Mesothelial cell of epicardium (in vitro differentiated cells): ENCODE measurements at regions not wholly inside any gene's neighbourhood (a gene's known extent, or its start where the extent isn't known, plus 50 kb on each side); places are given as distances from the start of the nearest gene placed in this dataset.

Experiments used
- DNase-seq, 2 experiments: peaks; one replicate each; pipeline ENCODE4 v3.0.0; 2021; ENCODE audit warnings: low spot score in 2 of 2; ENCODE audit not compliant: unreplicated experiment in 2 of 2
- H3K27ac Mint-ChIP-seq: 2 replicates; pipeline ENCODE4 v1.8.0; 2021; ENCODE audit warnings: mixed read lengths
- H3K27me3 Mint-ChIP-seq: 2 replicates; pipeline ENCODE4 v1.8.0; 2021; ENCODE audit warnings: low read depth, mixed read lengths
- H3K36me3 Mint-ChIP-seq: 2 replicates; pipeline ENCODE4 v1.8.0; 2021; ENCODE audit warnings: mixed read lengths
- H3K4me1 Mint-ChIP-seq: 2 replicates; pipeline ENCODE4 v1.8.0; 2021; ENCODE audit warnings: mixed read lengths
- H3K4me3 Mint-ChIP-seq: 2 replicates; pipeline ENCODE4 v1.8.0; 2021; ENCODE audit warnings: mild to moderate bottlenecking, moderate library complexity, mixed read lengths
- H3K9me3 Mint-ChIP-seq: 2 replicates; pipeline ENCODE4 v1.8.0; 2021; ENCODE audit warnings: mixed read lengths
- TF ChIP-seq, protein P1 (sequence below): fragments of 200-600 bp; sonication (generic); IDR thresholded peaks from one replicate; pipeline ENCODE4 v1.5.0; 2021; ENCODE audit warnings: antibody characterized with exemption; ENCODE audit not compliant: unreplicated experiment

DNA sequence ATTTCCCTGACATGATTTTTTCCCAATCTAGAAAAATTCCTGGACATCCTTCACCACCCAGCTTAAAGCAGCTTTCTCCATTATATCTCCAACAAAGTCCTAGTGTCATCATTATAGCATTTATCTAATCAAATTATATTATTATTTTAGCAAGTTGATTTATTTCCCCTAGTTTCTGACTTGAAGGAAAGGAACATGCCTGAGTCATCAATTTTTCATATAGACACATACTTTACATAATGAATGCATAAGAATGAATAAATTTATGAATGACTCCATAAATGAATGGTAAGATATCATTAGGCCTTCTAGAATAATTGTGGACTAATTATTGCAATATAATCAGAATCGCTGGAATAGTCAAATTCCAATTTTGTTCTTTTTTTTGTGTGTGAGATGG, 79.4 kb upstream of the COL11A1 start:
- H3K36me3 Mint-ChIP-seq: no peaks in the 10 kb centered on the region
- H3K4me3 Mint-ChIP-seq: no peak overlapping the region
- no peaks in the 10 kb centered on the region for H3K27me3 Mint-ChIP-seq
- H3K9me3 Mint-ChIP-seq: peaks cover 15% of the 10 kb centered on the region
- TF ChIP-seq, protein P1, sequence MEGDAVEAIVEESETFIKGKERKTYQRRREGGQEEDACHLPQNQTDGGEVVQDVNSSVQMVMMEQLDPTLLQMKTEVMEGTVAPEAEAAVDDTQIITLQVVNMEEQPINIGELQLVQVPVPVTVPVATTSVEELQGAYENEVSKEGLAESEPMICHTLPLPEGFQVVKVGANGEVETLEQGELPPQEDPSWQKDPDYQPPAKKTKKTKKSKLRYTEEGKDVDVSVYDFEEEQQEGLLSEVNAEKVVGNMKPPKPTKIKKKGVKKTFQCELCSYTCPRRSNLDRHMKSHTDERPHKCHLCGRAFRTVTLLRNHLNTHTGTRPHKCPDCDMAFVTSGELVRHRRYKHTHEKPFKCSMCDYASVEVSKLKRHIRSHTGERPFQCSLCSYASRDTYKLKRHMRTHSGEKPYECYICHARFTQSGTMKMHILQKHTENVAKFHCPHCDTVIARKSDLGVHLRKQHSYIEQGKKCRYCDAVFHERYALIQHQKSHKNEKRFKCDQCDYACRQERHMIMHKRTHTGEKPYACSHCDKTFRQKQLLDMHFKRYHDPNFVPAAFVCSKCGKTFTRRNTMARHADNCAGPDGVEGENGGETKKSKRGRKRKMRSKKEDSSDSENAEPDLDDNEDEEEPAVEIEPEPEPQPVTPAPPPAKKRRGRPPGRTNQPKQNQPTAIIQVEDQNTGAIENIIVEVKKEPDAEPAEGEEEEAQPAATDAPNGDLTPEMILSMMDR: no peak
- H3K27ac Mint-ChIP-seq: no peak overlapping the region
- no peak for DNase-seq
- H3K4me1 Mint-ChIP-seq: peaks cover 10% of the 10 kb centered on the region

DNA sequence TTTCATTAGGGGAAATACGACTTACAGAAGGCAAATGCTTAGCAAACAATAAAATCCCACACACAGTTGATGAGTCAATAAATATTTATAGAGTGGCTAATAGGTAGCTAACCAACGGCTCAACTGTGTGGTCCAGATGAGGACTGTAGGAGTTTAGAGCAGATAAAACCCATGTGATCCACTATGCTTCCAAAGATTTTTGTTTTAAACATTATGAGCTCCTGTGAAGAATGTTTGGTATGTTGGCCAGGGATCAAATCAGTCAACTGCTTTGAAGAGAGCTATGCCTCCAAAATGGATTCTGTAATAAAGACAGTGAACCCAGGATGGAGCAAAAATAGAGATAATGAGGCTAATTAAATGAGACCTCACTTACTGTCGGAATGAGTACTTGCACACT, 72.3 kb upstream of the COL11A1 start:
- peaks cover 12% of the 10 kb centered on the region for H3K4me1 Mint-ChIP-seq
- H3K9me3 Mint-ChIP-seq: peaks cover 7% of the 10 kb centered on the region
- TF ChIP-seq, protein P1: no peak
- H3K4me3 Mint-ChIP-seq: no peak overlapping the region
- H3K36me3 Mint-ChIP-seq: no peaks in the 10 kb centered on the region
- H3K27me3 Mint-ChIP-seq: no peaks in the 10 kb centered on the region
- no peak for DNase-seq
- peak overlapping the region; percentile 90 for H3K27ac Mint-ChIP-seq

DNA sequence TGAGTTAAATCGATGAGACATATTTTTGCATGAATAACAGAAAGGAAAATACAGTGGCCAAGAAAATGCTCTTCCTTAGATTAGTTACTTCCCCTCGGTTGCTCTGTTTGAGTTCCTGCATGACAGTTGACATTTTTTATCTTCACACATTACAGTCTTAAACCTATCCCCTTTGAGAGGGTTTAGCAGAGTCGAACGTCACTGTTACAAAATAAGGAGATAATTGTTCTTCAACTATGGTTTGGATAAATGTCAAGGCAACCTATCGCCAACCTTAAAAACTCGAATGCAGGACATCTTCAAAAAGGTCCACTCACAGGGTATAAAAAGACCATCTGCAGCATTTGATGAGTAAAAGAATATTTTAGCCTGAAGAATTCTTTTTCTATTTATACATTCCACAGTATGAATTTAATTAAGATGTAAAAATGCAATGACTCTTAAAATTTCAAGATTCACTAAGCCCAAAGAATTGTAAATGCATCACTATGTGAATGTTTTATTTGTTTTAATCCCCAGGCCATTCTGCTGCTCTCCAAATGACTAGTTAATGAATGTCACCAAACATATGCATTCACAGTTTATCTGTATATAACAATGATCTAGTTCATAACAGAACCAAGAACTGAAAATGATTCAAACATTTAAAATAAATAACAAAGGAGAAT, 68.9 kb upstream of the COL11A1 start:
- TF ChIP-seq, protein P1: no peak
- no peak overlapping the region for H3K4me3 Mint-ChIP-seq
- peaks cover 12% of the 10 kb centered on the region for H3K4me1 Mint-ChIP-seq
- H3K27ac Mint-ChIP-seq: no peak overlapping the region
- H3K36me3 Mint-ChIP-seq: no peaks in the 10 kb centered on the region
- no peaks in the 10 kb centered on the region for H3K27me3 Mint-ChIP-seq
- DNase-seq: no peak
- H3K9me3 Mint-ChIP-seq: peaks cover 3% of the 10 kb centered on the region

DNA sequence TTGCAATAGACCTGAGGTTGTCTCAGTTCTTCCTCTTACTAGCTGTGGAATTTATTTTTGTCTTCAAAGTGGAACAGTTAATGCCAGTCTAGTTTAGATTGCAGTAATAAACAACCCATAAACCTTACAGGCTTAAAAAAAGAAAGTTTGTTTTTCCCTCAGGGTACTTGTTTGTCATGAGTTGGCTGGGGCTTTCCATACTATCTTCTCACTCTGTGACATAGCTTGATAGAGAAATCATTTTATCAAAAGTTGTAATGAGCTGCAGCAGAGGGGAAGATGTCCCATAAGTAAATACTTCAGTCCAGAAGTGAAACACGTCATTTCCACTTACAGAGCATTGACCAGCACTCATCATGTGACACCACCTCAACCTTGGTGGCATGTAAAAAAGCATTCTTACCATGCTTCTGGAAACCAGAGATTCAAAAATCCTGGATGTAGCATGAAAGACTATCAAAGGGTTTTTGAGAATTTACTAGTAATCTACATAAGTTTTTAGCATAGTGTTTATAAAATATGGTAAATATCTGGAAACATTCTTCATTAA, 62.8 kb upstream of the COL11A1 start:
- Mint-ChIP-seq H3K36me3 (no peaks in the 10 kb centered on the region), H3K4me3 (no peak overlapping the region), H3K27ac (no peak overlapping the region)

DNA sequence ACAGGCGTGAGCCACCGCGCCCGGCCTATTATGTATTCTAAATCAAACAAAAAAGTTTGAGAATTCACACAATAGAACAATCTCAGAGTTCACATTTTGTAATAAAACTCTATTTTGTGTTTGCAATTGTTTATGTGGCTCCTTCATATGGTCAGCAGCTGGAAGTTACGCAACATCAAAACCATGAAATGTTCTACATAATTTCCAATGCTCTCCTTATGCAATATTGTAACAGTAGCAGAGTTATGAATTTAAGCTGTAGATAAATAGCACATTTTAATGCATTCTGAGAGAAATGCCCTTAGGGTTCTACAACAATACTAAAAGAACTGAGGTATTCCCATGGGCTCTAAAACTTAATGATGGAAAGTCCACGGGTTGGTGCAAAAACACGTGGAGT, 62.3 kb upstream of the COL11A1 start:
- Mint-ChIP-seq H3K4me1 (no peaks in the 10 kb centered on the region), H3K4me3 (no peak overlapping the region), H3K27me3 (no peaks in the 10 kb centered on the region), H3K27ac (no peak overlapping the region), H3K9me3 (peaks cover 11% of the 10 kb centered on the region), H3K36me3 (no peaks in the 10 kb centered on the region)
- TF ChIP-seq, protein P1: no peak
- DNase-seq: no peak

More for the DNA sequence above, 62.8 kb upstream of the COL11A1 start:
- peaks cover 6% of the 10 kb centered on the region for H3K9me3 Mint-ChIP-seq
- DNase-seq: no peak
- H3K4me1 Mint-ChIP-seq: no peaks in the 10 kb centered on the region
- TF ChIP-seq, protein P1: no peak
- no peaks in the 10 kb centered on the region for H3K27me3 Mint-ChIP-seq

DNA sequence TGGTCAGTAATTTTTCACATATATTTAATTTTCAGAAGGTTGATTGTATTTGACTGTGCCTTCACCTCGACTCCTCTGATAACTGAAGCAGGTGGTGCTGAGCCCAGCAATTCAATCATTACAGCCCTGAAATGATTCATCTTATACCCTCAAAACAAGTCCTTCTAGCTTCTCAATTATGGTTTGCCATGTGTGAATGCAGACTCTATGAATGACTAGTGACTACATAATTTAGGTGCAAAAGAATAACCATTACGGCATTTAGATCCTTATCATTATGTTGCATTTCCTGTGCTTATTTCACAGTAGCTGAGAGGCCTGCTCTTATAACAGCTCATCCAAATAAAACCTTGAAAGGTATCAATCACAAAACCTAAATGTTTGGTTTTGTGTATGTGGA, 54.0 kb upstream of the COL11A1 start:
- Mint-ChIP-seq H3K27ac (no peak overlapping the region), H3K27me3 (no peaks in the 10 kb centered on the region), H3K9me3 (peaks cover 19% of the 10 kb centered on the region), H3K4me1 (no peaks in the 10 kb centered on the region), H3K4me3 (no peak overlapping the region), H3K36me3 (no peaks in the 10 kb centered on the region)
- TF ChIP-seq, protein P1: no peak
- no peak for DNase-seq
